NCI-H2196 (cell line): ENCODE measurements at regions not wholly inside any gene's neighbourhood (a gene's known extent, or its start where the extent isn't known, plus 50 kb on each side); places are given as distances from the start of the nearest gene placed in this dataset.
"Not testable (repeated sequence)": the region's sequence is repeated elsewhere in the genome, so short reads cannot be mapped to it uniquely, and the experiment has no call there.

ENCODE experiments used
- DNase-seq: peaks from one replicate; lab custom pipeline; 2025; ENCODE audit not compliant: unreplicated experiment; lab: John Stamatoyannopoulos, UW

- no peak for DNase-seq
These were observed 159.3 kb downstream of the TTC8 start for GRCh38 chr14:88983755-88984154.

- DNase-seq, result no peak
These were observed 161.2 kb downstream of the TTC8 start for GRCh38 chr14:88985654-88986053.

- no peak for DNase-seq
These were observed 161.8 kb downstream of the TTC8 start for GRCh38 chr14:88986146-88986841.

- not testable (repeated sequence) for DNase-seq
These were observed 162.5 kb downstream of the TTC8 start for GRCh38 chr14:88986908-88987307.

- DNase-seq, result no peak
These were observed 163.1 kb downstream of the TTC8 start for GRCh38 chr14:88987516-88987915.

GRCh38 chr14:88989911-88990310 lies 165.5 kb downstream of the TTC8 start:
- DNase-seq, result no peak

GRCh38 chr14:88990856-88991255 lies 166.4 kb downstream of the TTC8 start:
- DNase-seq, result no peak

GRCh38 chr14:88992011-88992410 lies 167.6 kb downstream of the TTC8 start:
- DNase-seq, result no peak

- DNase-seq, result no peak
These were observed 169.5 kb downstream of the TTC8 start for GRCh38 chr14:88993946-88994345.

GRCh38 chr14:88995437-88996198 lies 171.2 kb downstream of the TTC8 start:
- no peak for DNase-seq

- DNase-seq, result no peak
These were observed 173.6 kb downstream of the TTC8 start for GRCh38 chr14:88998027-88998426.

GRCh38 chr14:88999137-88999536 lies 174.7 kb downstream of the TTC8 start:
- no peak for DNase-seq

- DNase-seq, result no peak
These were observed 175.8 kb downstream of the TTC8 start for GRCh38 chr14:89000007-89000942.

- no peak for DNase-seq
These were observed 179.7 kb downstream of the TTC8 start for GRCh38 chr14:89004166-89004565.

GRCh38 chr14:89007906-89008305 lies 183.5 kb downstream of the TTC8 start:
- DNase-seq, result no peak

- DNase-seq, result no peak
These were observed 187.2 kb downstream of the TTC8 start for GRCh38 chr14:89011355-89012281.

GRCh38 chr14:89012282-89013097 lies 188.0 kb downstream of the TTC8 start:
- DNase-seq, result no peak

- no peak for DNase-seq
These were observed 188.7 kb downstream of the TTC8 start for GRCh38 chr14:89013098-89013504.

- DNase-seq, result no peak
These were observed 189.5 kb downstream of the TTC8 start for GRCh38 chr14:89013698-89014568.
